Skeletal muscle satellite cell (primary cell): ENCODE measurements at regions not wholly inside any gene's neighbourhood (a gene's known extent, or its start where the extent isn't known, plus 50 kb on each side); places are given as distances from the start of the nearest gene placed in this dataset.

Experiments
- H3K27me3 ChIP-seq: 2 replicates; pipeline ENCODE4 v1.7.0; 2013; ENCODE audit warnings: low read length; ENCODE audit not compliant: control insufficient read depth, insufficient read depth
- H3K36me3 ChIP-seq: 2 replicates; pipeline ENCODE4 v1.7.0; 2013; ENCODE audit warnings: mild to moderate bottlenecking, control low read depth, low read length; ENCODE audit not compliant: insufficient read depth
- H3K4me1 ChIP-seq: 2 replicates; pipeline ENCODE4 v1.7.0; 2013; ENCODE audit warnings: low read length; ENCODE audit not compliant: control insufficient read depth, insufficient read depth
- H3K4me2 ChIP-seq: 2 replicates; pipeline ENCODE4 v1.7.0; 2013; ENCODE audit warnings: mild to moderate bottlenecking, low read length
- H3K4me3 ChIP-seq: 2 replicates; pipeline ENCODE4 v1.7.0; 2013; ENCODE audit warnings: low read length
- H3K9ac ChIP-seq: 2 replicates; pipeline ENCODE4 v1.7.0; 2013; ENCODE audit warnings: mild to moderate bottlenecking, low read depth, low read length, moderate library complexity
- H3K9me3 ChIP-seq: replicated peaks from 2 replicates; pipeline ENCODE4 v1.7.0; 2013; ENCODE audit warnings: mild to moderate bottlenecking, control low read depth, low read length

GRCh38 chr5:54844905-54845566, 140.4 kb downstream of the ESM1 start:
- Histone ChIP-seq H3K4me1 (peaks cover 7% of the 10 kb centered on the region), H3K9ac (peak overlapping the region; percentile 45), H3K4me3 (peak overlapping the region; percentile 38), H3K27me3 (peaks cover 6% of the 10 kb centered on the region), H3K4me2 (peak overlapping the region; percentile 73), H3K9me3 (no peaks in the 10 kb centered on the region), H3K36me3 (no peaks in the 10 kb centered on the region)

- Histone ChIP-seq H3K4me3 (no peak overlapping the region), H3K36me3 (no peaks in the 10 kb centered on the region), H3K9me3 (no peaks in the 10 kb centered on the region), H3K27me3 (peaks cover 2% of the 10 kb centered on the region), H3K4me2 (no peak overlapping the region), H3K9ac (no peak overlapping the region), H3K4me1 (peaks cover 7% of the 10 kb centered on the region)
These were observed 141.1 kb downstream of the ESM1 start for GRCh38 chr5:54844266-54844665.

GRCh38 chr5:54841481-54841880, 143.9 kb downstream of the ESM1 start:
- no peaks in the 10 kb centered on the region for H3K9me3 ChIP-seq
- H3K9ac ChIP-seq = no peak overlapping the region
- H3K4me2 ChIP-seq = no peak overlapping the region
- H3K4me1 ChIP-seq = peaks cover 7% of the 10 kb centered on the region
- no peaks in the 10 kb centered on the region for H3K27me3 ChIP-seq
- no peak overlapping the region for H3K4me3 ChIP-seq
- no peaks in the 10 kb centered on the region for H3K36me3 ChIP-seq

GRCh38 chr5:54838843-54839242, 146.6 kb downstream of the ESM1 start:
- Histone ChIP-seq H3K9ac (no peak overlapping the region), H3K4me3 (no peak overlapping the region), H3K36me3 (no peaks in the 10 kb centered on the region), H3K4me1 (no peaks in the 10 kb centered on the region), H3K9me3 (no peaks in the 10 kb centered on the region), H3K4me2 (no peak overlapping the region), H3K27me3 (no peaks in the 10 kb centered on the region)

GRCh38 chr5:54837981-54838380, 147.4 kb downstream of the ESM1 start:
- no peaks in the 10 kb centered on the region for H3K27me3 ChIP-seq
- no peaks in the 10 kb centered on the region for H3K36me3 ChIP-seq

GRCh38 chr5:54837093-54837492, 148.3 kb downstream of the ESM1 start:
- no peak overlapping the region for H3K4me3 ChIP-seq
- no peaks in the 10 kb centered on the region for H3K9me3 ChIP-seq
- H3K36me3 ChIP-seq = no peaks in the 10 kb centered on the region
- H3K4me2 ChIP-seq = no peak overlapping the region
- no peak overlapping the region for H3K9ac ChIP-seq
- no peaks in the 10 kb centered on the region for H3K4me1 ChIP-seq
- no peaks in the 10 kb centered on the region for H3K27me3 ChIP-seq

More at GRCh38 chr5:54837981-54838380, 147.4 kb downstream of the ESM1 start:
- no peaks in the 10 kb centered on the region for H3K9me3 ChIP-seq
- H3K4me2 ChIP-seq = no peak overlapping the region
- H3K9ac ChIP-seq = no peak overlapping the region
- no peak overlapping the region for H3K4me3 ChIP-seq
- no peaks in the 10 kb centered on the region for H3K4me1 ChIP-seq

- peaks cover under 1% of the 10 kb centered on the region for H3K27me3 ChIP-seq
- no peak overlapping the region for H3K4me3 ChIP-seq
- no peak overlapping the region for H3K9ac ChIP-seq
- no peaks in the 10 kb centered on the region for H3K9me3 ChIP-seq
- H3K36me3 ChIP-seq = no peaks in the 10 kb centered on the region
- no peak overlapping the region for H3K4me2 ChIP-seq
- H3K4me1 ChIP-seq = no peaks in the 10 kb centered on the region
These were observed 149.7 kb downstream of the ESM1 start for GRCh38 chr5:54835647-54836046.

GRCh38 chr5:54834121-54834842, 151.1 kb downstream of the ESM1 start:
- H3K27me3 ChIP-seq = peaks cover 6% of the 10 kb centered on the region
- H3K9ac ChIP-seq = no peak overlapping the region
- H3K9me3 ChIP-seq = no peaks in the 10 kb centered on the region
- H3K36me3 ChIP-seq = no peaks in the 10 kb centered on the region
- H3K4me3 ChIP-seq = no peak overlapping the region
- H3K4me1 ChIP-seq = no peaks in the 10 kb centered on the region
- no peak overlapping the region for H3K4me2 ChIP-seq

GRCh38 chr5:54833590-54833989, 151.8 kb downstream of the ESM1 start:
- H3K4me2 ChIP-seq = no peak overlapping the region
- H3K9me3 ChIP-seq = no peaks in the 10 kb centered on the region
- H3K9ac ChIP-seq = no peak overlapping the region
- H3K36me3 ChIP-seq = no peaks in the 10 kb centered on the region
- no peak overlapping the region for H3K4me3 ChIP-seq
- H3K4me1 ChIP-seq = no peaks in the 10 kb centered on the region
- H3K27me3 ChIP-seq = peaks cover 6% of the 10 kb centered on the region

- Histone ChIP-seq H3K36me3 (no peaks in the 10 kb centered on the region), H3K4me2 (no peak overlapping the region), H3K4me1 (no peaks in the 10 kb centered on the region), H3K9me3 (no peaks in the 10 kb centered on the region), H3K9ac (no peak overlapping the region), H3K27me3 (peaks cover 6% of the 10 kb centered on the region), H3K4me3 (no peak overlapping the region)
These were observed 152.5 kb downstream of the ESM1 start for GRCh38 chr5:54832858-54833257.

- H3K9ac ChIP-seq = no peak overlapping the region
- no peak overlapping the region for H3K4me3 ChIP-seq
- no peaks in the 10 kb centered on the region for H3K9me3 ChIP-seq
- peaks cover 6% of the 10 kb centered on the region for H3K27me3 ChIP-seq
- no peaks in the 10 kb centered on the region for H3K36me3 ChIP-seq
- H3K4me1 ChIP-seq = no peaks in the 10 kb centered on the region
- H3K4me2 ChIP-seq = no peak overlapping the region
These were observed 153.3 kb downstream of the ESM1 start for GRCh38 chr5:54832045-54832444.

- no peak overlapping the region for H3K4me3 ChIP-seq
- H3K9me3 ChIP-seq = no peaks in the 10 kb centered on the region
These were observed 154.2 kb downstream of the ESM1 start for GRCh38 chr5:54831233-54831632.

More at GRCh38 chr5:54831233-54831632, 154.2 kb downstream of the ESM1 start:
- Histone ChIP-seq H3K4me1 (no peaks in the 10 kb centered on the region), H3K27me3 (peaks cover 6% of the 10 kb centered on the region), H3K36me3 (no peaks in the 10 kb centered on the region), H3K9ac (no peak overlapping the region), H3K4me2 (no peak overlapping the region)
